Spleen (tissue), 7 donors: ENCODE measurements at regions not wholly inside any gene's neighbourhood (a gene's known extent, or its start where the extent isn't known, plus 50 kb on each side); places are given as distances from the start of the nearest gene placed in this dataset.

Experiments used
- POLR2A ChIP-seq, 3 donors: fragments of 450-650 bp; IDR thresholded peaks; one replicate each; pipeline ENCODE4 v1.5.1; 2017; ENCODE audit warnings: antibody characterized with exemption in 3 of 3, mild to moderate bottlenecking in 1 of 3
- POLR2AphosphoS5 ChIP-seq, 3 donors: sonication (generic); formaldehyde crosslinking; IDR thresholded peaks; one replicate each; pipeline ENCODE4 v1.5.1; 2017; ENCODE audit warnings: antibody characterized with exemption in 3 of 3
- TF ChIP-seq, protein P1 (sequence below), 11 experiments: fragments of 200-600 bp in 7 of 11; fragments of 450-650 bp in 4 of 11; sonication (generic) in 4 of 11; IDR thresholded peaks in 8 of 11; conservative IDR thresholded peaks in 3 of 11; 1 replicate in 7 of 11; 2 replicates in 4 of 11; pipeline versions ENCODE4 v1.4.0 to v1.8.0; 2016 to 2021; ENCODE audit warnings: antibody characterized with exemption in 11 of 11, inconsistent platforms in 4 of 11, mild to moderate bottlenecking in 1 of 11
- donor health status: DM: no; HTN: no; CAD: no; lungs with moderate emphysema.
- donor health status: DM: no; HTN: no; CAD: no.
- donor health status: DM: no; HTN: no; CAD: no.

DNA sequence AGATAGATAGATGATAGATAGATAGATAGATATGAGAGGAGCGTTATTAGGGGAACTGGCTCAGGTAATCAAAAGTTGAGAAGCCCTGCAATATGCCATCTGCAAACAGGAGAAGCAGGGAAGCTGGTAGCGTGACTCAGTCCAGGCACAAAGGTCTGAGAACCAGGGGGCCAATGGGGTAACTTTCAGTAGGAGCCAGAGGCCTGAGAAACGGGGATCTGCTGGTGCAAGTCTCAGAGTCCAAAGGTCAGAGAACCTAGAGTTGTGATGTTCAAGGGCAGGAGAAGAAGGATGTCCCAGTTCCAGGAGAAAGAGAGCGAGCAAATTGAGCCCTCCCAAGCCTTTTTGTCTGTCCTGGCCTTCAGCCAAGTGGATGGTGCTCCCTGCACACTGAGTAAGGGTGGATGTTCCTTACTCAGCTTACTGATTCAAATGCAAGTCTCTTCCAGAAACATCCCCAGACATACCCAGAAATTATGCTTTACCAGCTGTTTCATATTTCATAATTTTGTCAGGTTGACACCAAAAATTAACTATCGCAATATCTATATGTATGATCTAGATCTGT, 52.5 kb upstream of the SLC22A11 start:
- TF ChIP-seq POLR2AphosphoS5 (IDR thresholded peaks at IDR 0.05) (no peak), POLR2A (IDR thresholded peaks at IDR 0.05) (no peak)
- TF ChIP-seq, protein P1, sequence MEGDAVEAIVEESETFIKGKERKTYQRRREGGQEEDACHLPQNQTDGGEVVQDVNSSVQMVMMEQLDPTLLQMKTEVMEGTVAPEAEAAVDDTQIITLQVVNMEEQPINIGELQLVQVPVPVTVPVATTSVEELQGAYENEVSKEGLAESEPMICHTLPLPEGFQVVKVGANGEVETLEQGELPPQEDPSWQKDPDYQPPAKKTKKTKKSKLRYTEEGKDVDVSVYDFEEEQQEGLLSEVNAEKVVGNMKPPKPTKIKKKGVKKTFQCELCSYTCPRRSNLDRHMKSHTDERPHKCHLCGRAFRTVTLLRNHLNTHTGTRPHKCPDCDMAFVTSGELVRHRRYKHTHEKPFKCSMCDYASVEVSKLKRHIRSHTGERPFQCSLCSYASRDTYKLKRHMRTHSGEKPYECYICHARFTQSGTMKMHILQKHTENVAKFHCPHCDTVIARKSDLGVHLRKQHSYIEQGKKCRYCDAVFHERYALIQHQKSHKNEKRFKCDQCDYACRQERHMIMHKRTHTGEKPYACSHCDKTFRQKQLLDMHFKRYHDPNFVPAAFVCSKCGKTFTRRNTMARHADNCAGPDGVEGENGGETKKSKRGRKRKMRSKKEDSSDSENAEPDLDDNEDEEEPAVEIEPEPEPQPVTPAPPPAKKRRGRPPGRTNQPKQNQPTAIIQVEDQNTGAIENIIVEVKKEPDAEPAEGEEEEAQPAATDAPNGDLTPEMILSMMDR (IDR thresholded peaks at IDR 0.05 in 8 of 11, conservative IDR thresholded peaks at IDR 0.05 in 3 of 11), result no peak
